ENCODE measurements at regions not wholly inside any gene's neighbourhood (a gene's known extent, or its start where the extent isn't known, plus 50 kb on each side); places are given as distances from the start of the nearest gene placed in this dataset.

GRCh38 chr1:5740450-5740849 is 251.8 kb downstream of the NPHP4 start:
- SMC1A ChIA-PET (ENCODE audit: uncharacterized antibody, unreplicated experiment): interaction anchor here (0.6 kb wide), 1 partner anchor 255 kb away, joined by 3 read pairs; no protein-coding TSS in a partner anchor
- Histone ChIP-seq H4K20me1 (ENCODE audit: control insufficient read depth, insufficient read depth) (no peaks in the 10 kb centered on the region), H3K4me3 (no peak overlapping the region), H3K4me2 (ENCODE audit: control insufficient read depth, insufficient read depth) (no peak overlapping the region), H3K4me1 (ENCODE audit: control insufficient read depth, insufficient read depth, low read length) (no peaks in the 10 kb centered on the region), H3K79me2 (ENCODE audit: control insufficient read depth, insufficient read depth, low read length) (no peaks in the 10 kb centered on the region), H3K27ac (ENCODE audit: control insufficient read depth, insufficient read depth) (no peak overlapping the region), H2AFZ (ENCODE audit: control insufficient read depth, low read depth, low read length) (no peak overlapping the region), H3K9ac (ENCODE audit: control insufficient read depth, insufficient read depth, low read length) (no peak overlapping the region), H3K36me3 (ENCODE audit: control insufficient read depth in 2 of 2, insufficient read depth in 2 of 2, low read length in 1 of 2) (no peaks in the 10 kb centered on the region), H3K9me3 (replicated peaks; ENCODE audit: control insufficient read depth, insufficient read depth, low read length) (no peaks in the 10 kb centered on the region), H3K27me3 (replicated peaks in 1 of 2; ENCODE audit: control insufficient read depth in 2 of 2, insufficient read depth in 2 of 2, low read length in 1 of 2) (no peaks in the 10 kb centered on the region)
- intact Hi-C loops (cut with micrococcal nuclease; ENCODE audit: unreplicated experiment): no loop called here
- ATAC-seq: no peak
- DNase-seq (ENCODE audit: low read depth, low spot score): no peak
- WGBS (ENCODE audit: insufficient coverage, insufficient replicate concordance, low lambda C conversion rate, missing lambda C conversion rate): 75% methylated on average over 7 of the region's 7 CpGs
- CTCF ChIA-PET: no interaction called here
- RAD21 ChIA-PET (ENCODE audit: unreplicated experiment): no interaction called here
- in situ Hi-C loops (cut with MboI): loop anchor here (10.0 kb wide), 1 partner anchor 1826 kb away; no protein-coding TSS in a partner anchor
- no TSS peak for BruUV-seq (replicated peaks)
- FAIRE-seq: no peak
- POLR2A ChIA-PET: no interaction called here
- TF ChIP-seq SKIL (IDR thresholded peaks at IDR 0.05; ENCODE audit: low read depth, poor library complexity, severe bottlenecking) (no peak), BRCA1 (IDR thresholded peaks at IDR 0.05; ENCODE audit: low read depth, low read length) (no peak), MEF2B (IDR thresholded peaks at IDR 0.05; ENCODE audit: partially characterized antibody, poor library complexity, severe bottlenecking) (no peak), NBN (IDR thresholded peaks at IDR 0.05) (no peak), CHD1 (IDR thresholded peaks at IDR 0.05; ENCODE audit: low read depth, low read length) (no peak), TAF1 (IDR thresholded peaks at IDR 0.05; ENCODE audit: borderline replicate concordance, low read depth, low read length) (no peak), POLR2AphosphoS5 (IDR thresholded peaks at IDR 0.05; ENCODE audit: low read length) (no peak), NR2F1 (conservative IDR thresholded peaks at IDR 0.05) (no peak), POU2F2 (IDR thresholded peaks at IDR 0.05; ENCODE audit: borderline replicate concordance, low read depth, low read length) (no peak), ZNF687 (IDR thresholded peaks at IDR 0.05) (no peak), ELK1 (IDR thresholded peaks at IDR 0.05; ENCODE audit: low read depth, low read length) (no peak)
- TF ChIP-seq, protein P1, sequence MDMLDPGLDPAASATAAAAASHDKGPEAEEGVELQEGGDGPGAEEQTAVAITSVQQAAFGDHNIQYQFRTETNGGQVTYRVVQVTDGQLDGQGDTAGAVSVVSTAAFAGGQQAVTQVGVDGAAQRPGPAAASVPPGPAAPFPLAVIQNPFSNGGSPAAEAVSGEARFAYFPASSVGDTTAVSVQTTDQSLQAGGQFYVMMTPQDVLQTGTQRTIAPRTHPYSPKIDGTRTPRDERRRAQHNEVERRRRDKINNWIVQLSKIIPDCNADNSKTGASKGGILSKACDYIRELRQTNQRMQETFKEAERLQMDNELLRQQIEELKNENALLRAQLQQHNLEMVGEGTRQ (IDR thresholded peaks at IDR 0.05; ENCODE audit: borderline replicate concordance, low read depth, low read length): no peak
- TF ChIP-seq, protein P2, sequence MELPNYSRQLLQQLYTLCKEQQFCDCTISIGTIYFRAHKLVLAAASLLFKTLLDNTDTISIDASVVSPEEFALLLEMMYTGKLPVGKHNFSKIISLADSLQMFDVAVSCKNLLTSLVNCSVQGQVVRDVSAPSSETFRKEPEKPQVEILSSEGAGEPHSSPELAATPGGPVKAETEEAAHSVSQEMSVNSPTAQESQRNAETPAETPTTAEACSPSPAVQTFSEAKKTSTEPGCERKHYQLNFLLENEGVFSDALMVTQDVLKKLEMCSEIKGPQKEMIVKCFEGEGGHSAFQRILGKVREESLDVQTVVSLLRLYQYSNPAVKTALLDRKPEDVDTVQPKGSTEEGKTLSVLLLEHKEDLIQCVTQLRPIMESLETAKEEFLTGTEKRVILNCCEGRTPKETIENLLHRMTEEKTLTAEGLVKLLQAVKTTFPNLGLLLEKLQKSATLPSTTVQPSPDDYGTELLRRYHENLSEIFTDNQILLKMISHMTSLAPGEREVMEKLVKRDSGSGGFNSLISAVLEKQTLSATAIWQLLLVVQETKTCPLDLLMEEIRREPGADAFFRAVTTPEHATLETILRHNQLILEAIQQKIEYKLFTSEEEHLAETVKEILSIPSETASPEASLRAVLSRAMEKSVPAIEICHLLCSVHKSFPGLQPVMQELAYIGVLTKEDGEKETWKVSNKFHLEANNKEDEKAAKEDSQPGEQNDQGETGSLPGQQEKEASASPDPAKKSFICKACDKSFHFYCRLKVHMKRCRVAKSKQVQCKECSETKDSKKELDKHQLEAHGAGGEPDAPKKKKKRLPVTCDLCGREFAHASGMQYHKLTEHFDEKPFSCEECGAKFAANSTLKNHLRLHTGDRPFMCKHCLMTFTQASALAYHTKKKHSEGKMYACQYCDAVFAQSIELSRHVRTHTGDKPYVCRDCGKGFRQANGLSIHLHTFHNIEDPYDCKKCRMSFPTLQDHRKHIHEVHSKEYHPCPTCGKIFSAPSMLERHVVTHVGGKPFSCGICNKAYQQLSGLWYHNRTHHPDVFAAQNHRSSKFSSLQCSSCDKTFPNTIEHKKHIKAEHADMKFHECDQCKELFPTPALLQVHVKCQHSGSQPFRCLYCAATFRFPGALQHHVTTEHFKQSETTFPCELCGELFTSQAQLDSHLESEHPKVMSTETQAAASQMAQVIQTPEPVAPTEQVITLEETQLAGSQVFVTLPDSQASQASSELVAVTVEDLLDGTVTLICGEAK (IDR thresholded peaks at IDR 0.05; ENCODE audit: borderline replicate concordance): no peak
